Left hindlimb (tissue), 1 donor: ENCODE measurements at regions not wholly inside any gene's neighbourhood (a gene's known extent, or its start where the extent isn't known, plus 50 kb on each side); places are given as distances from the start of the nearest gene placed in this dataset.
"Not testable (repeated sequence)": the region's sequence is repeated elsewhere in the genome, so short reads cannot be mapped to it uniquely, and the experiment has no call there.

Experiments
- DNase-seq: peaks from one replicate; pipeline ENCODE4 v3.0.0-alpha.2; 2018

GRCh38 chr2:226308986-226309385, 490.6 kb downstream of the IRS1 start:
- DNase-seq = peak; percentile 29

GRCh38 chr2:226308323-226308680, 491.3 kb downstream of the IRS1 start:
- DNase-seq = no peak

- no peak for DNase-seq
Observed at GRCh38 chr2:226307487-226308322, 491.9 kb downstream of the IRS1 start.

- no peak for DNase-seq
Observed at GRCh38 chr2:226306969-226307368, 492.7 kb downstream of the IRS1 start.

- DNase-seq = no peak
Observed at GRCh38 chr2:226304308-226304707, 495.3 kb downstream of the IRS1 start.

GRCh38 chr2:226303707-226304106, 495.9 kb downstream of the IRS1 start:
- no peak for DNase-seq

GRCh38 chr2:226300196-226300886, 499.3 kb downstream of the IRS1 start:
- DNase-seq = no peak

- no peak for DNase-seq
Observed at GRCh38 chr2:226299771-226300170, 499.8 kb downstream of the IRS1 start.

- no peak for DNase-seq
Observed at GRCh38 chr2:226295681-226296080, 503.9 kb downstream of the IRS1 start.

- no peak for DNase-seq
Observed at GRCh38 chr2:226295123-226295522, 504.5 kb downstream of the IRS1 start.

GRCh38 chr2:226291281-226291680, 508.3 kb downstream of the IRS1 start:
- DNase-seq = not testable (repeated sequence)

- DNase-seq = no peak
Observed at GRCh38 chr2:226286916-226287315, 512.7 kb downstream of the IRS1 start.

GRCh38 chr2:226283796-226284195, 515.8 kb downstream of the IRS1 start:
- DNase-seq = no peak

- no peak for DNase-seq
Observed at GRCh38 chr2:226282151-226282550, 517.5 kb downstream of the IRS1 start.

GRCh38 chr2:226280136-226280535, 519.5 kb downstream of the IRS1 start:
- not testable (repeated sequence) for DNase-seq

GRCh38 chr2:226275215-226275614, 524.4 kb downstream of the IRS1 start:
- no peak for DNase-seq

- DNase-seq = no peak
Observed at GRCh38 chr2:226274143-226274542, 525.5 kb downstream of the IRS1 start.

GRCh38 chr2:226273440-226273839, 526.2 kb downstream of the IRS1 start:
- DNase-seq = no peak

GRCh38 chr2:226272435-226272834, 527.2 kb downstream of the IRS1 start:
- no peak for DNase-seq

GRCh38 chr2:226270285-226271058, 529.1 kb downstream of the IRS1 start:
- DNase-seq = no peak

- no peak for DNase-seq
Observed at GRCh38 chr2:226267516-226268289, 531.9 kb downstream of the IRS1 start.

GRCh38 chr2:226256709-226257376, 542.8 kb downstream of the IRS1 start:
- DNase-seq = no peak
